HCT116 (cell line): ENCODE measurements at regions not wholly inside any gene's neighbourhood (a gene's known extent, or its start where the extent isn't known, plus 50 kb on each side); places are given as distances from the start of the nearest gene placed in this dataset.

Experiments
- ATAC-seq: fragments of 200-7000 bp; cut with Tn5 transposase; 2 replicates; pipeline ENCODE4 v1.9.1; 2020; ENCODE audit warnings: mild to moderate bottlenecking, moderate library complexity
- BruUV-seq: library from RNA; stranded (reverse); fragments of 400-500 nt; replicated peaks from 2 replicates; lab custom pipeline; 2021; lab: Mats Ljungman, UMichigan
- CTCF ChIA-PET: fragments of 300-600 bp; sonication (Branson Sonifier 250); formaldehyde crosslinking; loops from one replicate; lab custom pipeline; 2021; ENCODE audit warnings: antibody characterized with exemption; lab: Charles Lee
- POLR2A ChIA-PET: fragments of 300-600, 350-600 bp; sonication (Branson Sonifier 250); formaldehyde crosslinking; loops from one replicate; lab custom pipeline; 2021; ENCODE audit warnings: antibody characterized with exemption; lab: Charles Lee
- RAD21 ChIA-PET, 2 experiments: fragments of 300-600 bp; sonication (Branson Sonifier 250); formaldehyde crosslinking; loops; one replicate each; lab custom pipeline; 2023; ENCODE audit warnings: low total read pairs in 2 of 2; ENCODE audit not compliant: uncharacterized antibody in 2 of 2, unreplicated experiment in 2 of 2, low non-redundant PET in 1 of 2; lab: Charles Lee
- DNase-seq: peaks from one replicate; pipeline ENCODE4 v3.0.0-alpha.2; 2010; ENCODE audit warnings: low read depth, low spot score
- H2AFZ ChIP-seq: fragments of 200-600 bp; shearing (Covaris generic), sonication (generic); 2 replicates; pipeline ENCODE4 v1.6.1; 2017; ENCODE audit warnings: low read depth, mixed run types, mixed read lengths, antibody characterized with exemption, low read length; ENCODE audit not compliant: poor library complexity, severe bottlenecking
- H3K27ac ChIP-seq: 2 replicates; pipeline ENCODE4 v1.5.1; 2012; ENCODE audit warnings: low read depth, low read length
- H3K27me3 ChIP-seq: fragments of 200-600 bp; sonication (generic); 2 replicates; pipeline ENCODE4 v1.6.1; 2016; ENCODE audit warnings: mixed run types, low read length, mixed read lengths; ENCODE audit not compliant: insufficient read depth
- H3K36me3 ChIP-seq, 2 experiments: fragments of 200-500 bp in 1 of 2; fragments of 200-600 bp in 1 of 2; sonication (Bioruptor generic) in 1 of 2; sonication (generic) in 1 of 2; 2 replicates each; pipeline versions ENCODE4 v1.5.1 to v1.6.1; 2014 to 2016; ENCODE audit warnings: low read length in 2 of 2, inconsistent platforms in 1 of 2, mixed read lengths in 1 of 2, mixed run types in 1 of 2; ENCODE audit not compliant: insufficient read depth in 2 of 2, control insufficient read depth in 1 of 2
- H3K4me1 ChIP-seq, 2 experiments: fragments of 200-600 bp in 1 of 2; sonication (generic) in 1 of 2; 2 replicates each; pipeline versions ENCODE4 v1.5.1 to v1.6.1; 2012 to 2017; ENCODE audit warnings: low read length in 2 of 2, inconsistent platforms in 1 of 2, mild to moderate bottlenecking in 1 of 2, mixed read lengths in 1 of 2, mixed run types in 1 of 2, moderate library complexity in 1 of 2; ENCODE audit not compliant: insufficient read depth in 2 of 2, control insufficient read depth in 1 of 2
- H3K4me2 ChIP-seq: fragments of 200-600 bp; sonication (generic); 2 replicates; pipeline ENCODE4 v1.6.1; 2017; ENCODE audit warnings: mixed run types, low read length, mixed read lengths
- H3K4me3 ChIP-seq, 2 experiments: fragments of 200-600 bp in 1 of 2; sonication (generic) in 1 of 2; replicated peaks in 1 of 2; 2 replicates each; pipeline ENCODE4 v1.5.1; 2011 to 2016; ENCODE audit warnings: low read length in 2 of 2, control low read depth in 1 of 2, low read depth in 1 of 2, mild to moderate bottlenecking in 1 of 2, mixed read lengths in 1 of 2, mixed run types in 1 of 2
- H3K79me2 ChIP-seq: fragments of 200-600 bp; sonication (generic); 2 replicates; pipeline ENCODE4 v1.6.1; 2017; ENCODE audit warnings: mild to moderate bottlenecking, mixed run types, low read length, moderate library complexity, mixed read lengths; ENCODE audit not compliant: insufficient read depth
- H3K9ac ChIP-seq: fragments of 200-600 bp; sonication (generic); 2 replicates; pipeline ENCODE4 v1.6.1; 2016; ENCODE audit warnings: low read length, mixed read lengths
- H3K9me2 ChIP-seq: fragments of 200-600 bp; sonication (generic), shearing (Covaris generic); 2 replicates; pipeline ENCODE4 v1.6.1; 2017; ENCODE audit warnings: mixed run types, mild to moderate bottlenecking, moderate library complexity; ENCODE audit not compliant: insufficient read depth
- H3K9me3 ChIP-seq, 2 experiments: fragments of 200-500 bp in 1 of 2; fragments of 200-600 bp in 1 of 2; sonication (Bioruptor generic) in 1 of 2; sonication (generic) in 1 of 2; 2 replicates each; pipeline ENCODE4 v1.6.1; 2014 to 2017; ENCODE audit warnings: low read length in 2 of 2, mixed read lengths in 2 of 2, inconsistent platforms in 1 of 2, low read depth in 1 of 2, mild to moderate bottlenecking in 1 of 2, mixed run types in 1 of 2, moderate library complexity in 1 of 2; ENCODE audit not compliant: control insufficient read depth in 1 of 2, insufficient read depth in 1 of 2
- H4K20me1 ChIP-seq: fragments of 200-600 bp; sonication (generic), shearing (Covaris generic); 2 replicates; pipeline ENCODE4 v1.6.1; 2017; ENCODE audit warnings: mixed run types, mild to moderate bottlenecking, moderate library complexity; ENCODE audit not compliant: insufficient read depth
- ELF1 ChIP-seq: IDR thresholded peaks from 2 replicates; pipeline ENCODE4 v1.6.1; 2012; ENCODE audit warnings: low read depth, borderline replicate concordance
- FOSL1 ChIP-seq: IDR thresholded peaks from 2 replicates; pipeline ENCODE4 v1.6.1; 2012; ENCODE audit warnings: low read depth
- POLR2A ChIP-seq: IDR thresholded peaks from 2 replicates; pipeline ENCODE4 v1.7.0; 2011; ENCODE audit warnings: borderline replicate concordance; ENCODE audit not compliant: insufficient read depth, insufficient read length; ENCODE audit errors: extremely low read depth
- POLR2AphosphoS5 ChIP-seq: IDR thresholded peaks from 2 replicates; pipeline ENCODE4 v1.6.1; 2011; ENCODE audit warnings: mild to moderate bottlenecking, low read depth, low read length, moderate library complexity
- RAD21 ChIP-seq: IDR thresholded peaks from 2 replicates; pipeline ENCODE4 v1.6.1; 2012; ENCODE audit warnings: low read depth, mild to moderate bottlenecking
- REST ChIP-seq: IDR thresholded peaks from 2 replicates; pipeline ENCODE4 v1.6.1; 2012; ENCODE audit warnings: low read depth
- SIN3A ChIP-seq: IDR thresholded peaks from 2 replicates; pipeline ENCODE4 v1.6.1; 2012; ENCODE audit warnings: low read depth
- ZBTB33 ChIP-seq: IDR thresholded peaks from 2 replicates; pipeline ENCODE4 v1.6.1; 2011; ENCODE audit warnings: mild to moderate bottlenecking, low read length, moderate library complexity; ENCODE audit not compliant: insufficient replicate concordance; ENCODE audit errors: extremely low read depth
- ZFX ChIP-seq: fragments of 450-650 bp; IDR thresholded peaks from 2 replicates; pipeline ENCODE4 v1.6.1; 2017
- intact Hi-C: fragments of 100-400 bp; cut with micrococcal nuclease; formaldehyde crosslinking; loops from 2 replicates; pipeline ENCODE4 v1.10.0; 2022

- no peak for TF ChIP-seq POLR2AphosphoS5
- no peak for TF ChIP-seq FOSL1
Observed at GRCh38 chr2:129711816-129712675, 267.4 kb upstream of the RAB6C start (continued).

- no peak overlapping the region for H3K4me2 ChIP-seq
- peaks cover 47% of the 10 kb centered on the region for H3K27me3 ChIP-seq
- H3K36me3 ChIP-seq = no peaks in the 10 kb centered on the region
- DNase-seq = no peak
- ChIA-PET CTCF (no interaction called here), POLR2A (no interaction called here), RAD21 (no interaction called here)
- H3K27ac ChIP-seq = no peak overlapping the region
- no peaks in the 10 kb centered on the region for H3K9me2 ChIP-seq
- no peak overlapping the region for H3K4me3 ChIP-seq
- intact Hi-C loops = no loop called here
- H2AFZ ChIP-seq = no peak overlapping the region
- no peaks in the 10 kb centered on the region for H3K4me1 ChIP-seq
- no peaks in the 10 kb centered on the region for H4K20me1 ChIP-seq
- no peak overlapping the region for H3K9ac ChIP-seq
- no peaks in the 10 kb centered on the region for H3K79me2 ChIP-seq
- no peaks in the 10 kb centered on the region for H3K9me3 ChIP-seq
- BruUV-seq = no TSS peak
- ATAC-seq = no peak
- no peak for TF ChIP-seq ZFX
- TF ChIP-seq, all 23 proteins: peak for 0
Observed at GRCh38 chr2:129712676-129712985, 266.8 kb upstream of the RAB6C start.

- Histone ChIP-seq H3K9ac (no peak overlapping the region), H3K4me1 (no peaks in the 10 kb centered on the region), H3K4me2 (no peak overlapping the region), H3K36me3 (no peaks in the 10 kb centered on the region), H3K27me3 (peaks cover 52% of the 10 kb centered on the region), H3K4me3 (no peak overlapping the region), H3K9me3 (no peaks in the 10 kb centered on the region), H3K27ac (no peak overlapping the region), H2AFZ (no peak overlapping the region), H3K9me2 (no peaks in the 10 kb centered on the region), H4K20me1 (no peaks in the 10 kb centered on the region), H3K79me2 (no peaks in the 10 kb centered on the region)
- CTCF ChIA-PET = no interaction called here
- BruUV-seq = no TSS peak
- DNase-seq (no peak), ATAC-seq (no peak)
- POLR2A ChIA-PET = no interaction called here
- RAD21 ChIA-PET = no interaction called here
- intact Hi-C loops = no loop called here
- TF ChIP-seq ZBTB33 (no peak), POLR2AphosphoS5 (no peak), SIN3A (no peak), FOSL1 (no peak), RAD21 (no peak), POLR2A (no peak), REST (no peak), ELF1 (no peak)
Observed at GRCh38 chr2:129713337-129713736, 266.1 kb upstream of the RAB6C start.
